ENCODE measurements at regions not wholly inside any gene's neighbourhood (a gene's known extent, or its start where the extent isn't known, plus 50 kb on each side); places are given as distances from the start of the nearest gene placed in this dataset.

DNA sequence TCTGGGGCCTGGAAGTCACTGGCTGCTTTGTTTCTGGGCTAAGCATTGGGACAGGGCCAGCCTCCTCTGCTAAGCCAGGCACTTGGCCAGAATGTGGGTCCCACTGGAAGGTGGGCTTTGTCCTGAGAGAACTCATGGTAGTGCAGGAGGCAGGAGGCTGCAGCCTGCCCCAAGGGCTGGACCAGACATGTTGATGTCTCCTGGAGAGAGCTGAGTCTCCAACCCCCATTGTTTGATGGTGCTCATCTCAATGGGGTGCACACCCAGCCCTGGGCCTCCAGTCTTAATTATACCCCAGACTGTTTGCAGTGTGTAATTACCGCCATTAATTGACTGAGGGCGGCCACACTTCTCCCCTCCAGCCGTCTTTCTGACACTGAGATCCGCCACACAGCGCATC lies 220.5 kb upstream of the PMEPA1 start:
- peaks cover 7% of the 10 kb centered on the region for H3K36me3 Mint-ChIP-seq (ENCODE audit: low read depth)
- Histone ChIP-seq H3K9me2 (ENCODE audit: insufficient read depth) (0 out of 2 replicates have a peak, but pooled peaks cover 5% of the 10 kb centered on the region), H2AFZ (no peak overlapping the region), H3K4me3 (no peak overlapping the region), H3K27ac (ENCODE audit: low read depth) (no peak overlapping the region), H3K27me3 (ENCODE audit: insufficient read depth) (no peaks in the 10 kb centered on the region), H4K20me1 (replicated peaks; ENCODE audit: insufficient read depth) (no peaks in the 10 kb centered on the region), H3K4me1 (ENCODE audit: insufficient read depth) (0 out of 2 replicates have a peak, but pooled peaks cover under 1% of the 10 kb centered on the region), H3F3A (replicated peaks; ENCODE audit: low read depth) (no peaks in the 10 kb centered on the region), H3K4me2 (no peak overlapping the region), H3K36me3 (ENCODE audit: insufficient read depth) (0 out of 2 replicates have a peak, but pooled peaks cover 7% of the 10 kb centered on the region), H3K79me2 (replicated peaks; ENCODE audit: insufficient read depth) (no peaks in the 10 kb centered on the region)
- peaks cover 16% of the 10 kb centered on the region for H3K9me3 Mint-ChIP-seq
- TF ChIP-seq EZH2 (IDR thresholded peaks at IDR 0.05; ENCODE audit: low read depth, unreplicated experiment): no peak
- TF ChIP-seq, protein P1, sequence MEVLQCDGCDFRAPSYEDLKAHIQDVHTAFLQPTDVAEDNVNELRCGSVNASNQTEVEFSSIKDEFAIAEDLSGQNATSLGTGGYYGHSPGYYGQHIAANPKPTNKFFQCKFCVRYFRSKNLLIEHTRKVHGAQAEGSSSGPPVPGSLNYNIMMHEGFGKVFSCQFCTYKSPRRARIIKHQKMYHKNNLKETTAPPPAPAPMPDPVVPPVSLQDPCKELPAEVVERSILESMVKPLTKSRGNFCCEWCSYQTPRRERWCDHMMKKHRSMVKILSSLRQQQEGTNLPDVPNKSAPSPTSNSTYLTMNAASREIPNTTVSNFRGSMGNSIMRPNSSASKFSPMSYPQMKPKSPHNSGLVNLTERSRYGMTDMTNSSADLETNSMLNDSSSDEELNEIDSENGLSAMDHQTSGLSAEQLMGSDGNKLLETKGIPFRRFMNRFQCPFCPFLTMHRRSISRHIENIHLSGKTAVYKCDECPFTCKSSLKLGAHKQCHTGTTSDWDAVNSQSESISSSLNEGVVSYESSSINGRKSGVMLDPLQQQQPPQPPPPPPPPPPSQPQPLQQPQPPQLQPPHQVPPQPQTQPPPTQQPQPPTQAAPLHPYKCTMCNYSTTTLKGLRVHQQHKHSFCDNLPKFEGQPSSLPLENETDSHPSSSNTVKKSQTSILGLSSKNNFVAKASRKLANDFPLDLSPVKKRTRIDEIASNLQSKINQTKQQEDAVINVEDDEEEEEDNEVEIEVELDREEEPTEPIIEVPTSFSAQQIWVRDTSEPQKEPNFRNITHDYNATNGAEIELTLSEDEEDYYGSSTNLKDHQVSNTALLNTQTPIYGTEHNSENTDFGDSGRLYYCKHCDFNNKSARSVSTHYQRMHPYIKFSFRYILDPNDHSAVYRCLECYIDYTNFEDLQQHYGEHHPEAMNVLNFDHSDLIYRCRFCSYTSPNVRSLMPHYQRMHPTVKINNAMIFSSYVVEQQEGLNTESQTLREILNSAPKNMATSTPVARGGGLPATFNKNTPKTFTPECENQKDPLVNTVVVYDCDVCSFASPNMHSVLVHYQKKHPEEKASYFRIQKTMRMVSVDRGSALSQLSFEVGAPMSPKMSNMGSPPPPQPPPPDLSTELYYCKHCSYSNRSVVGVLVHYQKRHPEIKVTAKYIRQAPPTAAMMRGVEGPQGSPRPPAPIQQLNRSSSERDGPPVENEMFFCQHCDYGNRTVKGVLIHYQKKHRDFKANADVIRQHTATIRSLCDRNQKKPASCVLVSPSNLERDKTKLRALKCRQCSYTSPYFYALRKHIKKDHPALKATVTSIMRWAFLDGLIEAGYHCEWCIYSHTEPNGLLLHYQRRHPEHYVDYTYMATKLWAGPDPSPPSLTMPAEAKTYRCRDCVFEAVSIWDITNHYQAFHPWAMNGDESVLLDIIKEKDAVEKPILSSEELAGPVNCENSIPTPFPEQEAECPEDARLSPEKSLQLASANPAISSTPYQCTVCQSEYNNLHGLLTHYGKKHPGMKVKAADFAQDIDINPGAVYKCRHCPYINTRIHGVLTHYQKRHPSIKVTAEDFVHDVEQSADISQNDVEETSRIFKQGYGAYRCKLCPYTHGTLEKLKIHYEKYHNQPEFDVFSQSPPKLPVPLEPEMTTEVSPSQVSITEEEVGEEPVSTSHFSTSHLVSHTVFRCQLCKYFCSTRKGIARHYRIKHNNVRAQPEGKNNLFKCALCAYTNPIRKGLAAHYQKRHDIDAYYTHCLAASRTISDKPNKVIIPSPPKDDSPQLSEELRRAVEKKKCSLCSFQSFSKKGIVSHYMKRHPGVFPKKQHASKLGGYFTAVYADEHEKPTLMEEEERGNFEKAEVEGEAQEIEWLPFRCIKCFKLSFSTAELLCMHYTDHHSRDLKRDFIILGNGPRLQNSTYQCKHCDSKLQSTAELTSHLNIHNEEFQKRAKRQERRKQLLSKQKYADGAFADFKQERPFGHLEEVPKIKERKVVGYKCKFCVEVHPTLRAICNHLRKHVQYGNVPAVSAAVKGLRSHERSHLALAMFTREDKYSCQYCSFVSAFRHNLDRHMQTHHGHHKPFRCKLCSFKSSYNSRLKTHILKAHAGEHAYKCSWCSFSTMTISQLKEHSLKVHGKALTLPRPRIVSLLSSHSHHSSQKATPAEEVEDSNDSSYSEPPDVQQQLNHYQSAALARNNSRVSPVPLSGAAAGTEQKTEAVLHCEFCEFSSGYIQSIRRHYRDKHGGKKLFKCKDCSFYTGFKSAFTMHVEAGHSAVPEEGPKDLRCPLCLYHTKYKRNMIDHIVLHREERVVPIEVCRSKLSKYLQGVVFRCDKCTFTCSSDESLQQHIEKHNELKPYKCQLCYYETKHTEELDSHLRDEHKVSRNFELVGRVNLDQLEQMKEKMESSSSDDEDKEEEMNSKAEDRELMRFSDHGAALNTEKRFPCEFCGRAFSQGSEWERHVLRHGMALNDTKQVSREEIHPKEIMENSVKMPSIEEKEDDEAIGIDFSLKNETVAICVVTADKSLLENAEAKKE (CRISPR knock-in tag; IDR thresholded peaks at IDR 0.05): no peak
- TF ChIP-seq, protein P2, sequence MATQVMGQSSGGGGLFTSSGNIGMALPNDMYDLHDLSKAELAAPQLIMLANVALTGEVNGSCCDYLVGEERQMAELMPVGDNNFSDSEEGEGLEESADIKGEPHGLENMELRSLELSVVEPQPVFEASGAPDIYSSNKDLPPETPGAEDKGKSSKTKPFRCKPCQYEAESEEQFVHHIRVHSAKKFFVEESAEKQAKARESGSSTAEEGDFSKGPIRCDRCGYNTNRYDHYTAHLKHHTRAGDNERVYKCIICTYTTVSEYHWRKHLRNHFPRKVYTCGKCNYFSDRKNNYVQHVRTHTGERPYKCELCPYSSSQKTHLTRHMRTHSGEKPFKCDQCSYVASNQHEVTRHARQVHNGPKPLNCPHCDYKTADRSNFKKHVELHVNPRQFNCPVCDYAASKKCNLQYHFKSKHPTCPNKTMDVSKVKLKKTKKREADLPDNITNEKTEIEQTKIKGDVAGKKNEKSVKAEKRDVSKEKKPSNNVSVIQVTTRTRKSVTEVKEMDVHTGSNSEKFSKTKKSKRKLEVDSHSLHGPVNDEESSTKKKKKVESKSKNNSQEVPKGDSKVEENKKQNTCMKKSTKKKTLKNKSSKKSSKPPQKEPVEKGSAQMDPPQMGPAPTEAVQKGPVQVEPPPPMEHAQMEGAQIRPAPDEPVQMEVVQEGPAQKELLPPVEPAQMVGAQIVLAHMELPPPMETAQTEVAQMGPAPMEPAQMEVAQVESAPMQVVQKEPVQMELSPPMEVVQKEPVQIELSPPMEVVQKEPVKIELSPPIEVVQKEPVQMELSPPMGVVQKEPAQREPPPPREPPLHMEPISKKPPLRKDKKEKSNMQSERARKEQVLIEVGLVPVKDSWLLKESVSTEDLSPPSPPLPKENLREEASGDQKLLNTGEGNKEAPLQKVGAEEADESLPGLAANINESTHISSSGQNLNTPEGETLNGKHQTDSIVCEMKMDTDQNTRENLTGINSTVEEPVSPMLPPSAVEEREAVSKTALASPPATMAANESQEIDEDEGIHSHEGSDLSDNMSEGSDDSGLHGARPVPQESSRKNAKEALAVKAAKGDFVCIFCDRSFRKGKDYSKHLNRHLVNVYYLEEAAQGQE (IDR thresholded peaks at IDR 0.05; ENCODE audit: unreplicated experiment): no peak
- TF ChIP-seq EZH2phosphoT487 (IDR thresholded peaks at IDR 0.05; ENCODE audit: unreplicated experiment): no peak
- TF ChIP-seq ZNF114 (CRISPR knock-in tag; IDR thresholded peaks at IDR 0.05): no peak
- TF ChIP-seq POLR2AphosphoS5 (IDR thresholded peaks at IDR 0.05; ENCODE audit: low read depth): no peak
- TF ChIP-seq STAT1 (IDR thresholded peaks at IDR 0.05; ENCODE audit: unreplicated experiment): no peak
- TF ChIP-seq JUNB (IDR thresholded peaks at IDR 0.05; ENCODE audit: unreplicated experiment): no peak
- no peak for ATAC-seq
- no peak overlapping the region for H3K27ac Mint-ChIP-seq
- H3K4me1 Mint-ChIP-seq: peaks cover 4% of the 10 kb centered on the region; the same call in 2 of the 3 replicates
- H3K4me3 Mint-ChIP-seq: no peak overlapping the region
- H3K27me3 Mint-ChIP-seq (ENCODE audit: insufficient read depth, low read depth, poor library complexity): no peaks in the 10 kb centered on the region
- DNase-seq (ENCODE audit: low spot score): no peak
